Pancreas (tissue), 10 donors: ENCODE measurements at regions not wholly inside any gene's neighbourhood (a gene's known extent, or its start where the extent isn't known, plus 50 kb on each side); places are given as distances from the start of the nearest gene placed in this dataset.
A peak's percentile ranks its signal among the peaks of the same experiment; 100 is the strongest.

Source experiments
- ATAC-seq, 4 donors: fragments of 200-7000 bp; cut with Tn5 transposase; one replicate each; pipeline versions ENCODE4 v1.8.0 to v1.9.1; 2020; ENCODE audit warnings: mild to moderate bottlenecking in 4 of 4, moderate library complexity in 4 of 4
- DNase-seq, 6 donors: peaks; one replicate each; pipeline ENCODE4 v3.0.0-alpha.2; 2020
- FAIRE-seq: peaks from 2 replicates; lab custom pipeline; 2012; peaks lifted over from hg19 to GRCh38; lab: Jason Lieb, UNC
- H3K27ac ChIP-seq, 4 donors: fragments of 200-600 bp; sonication (generic); 1 replicate in 3 of 4; 2 replicates in 1 of 4; pipeline versions ENCODE4 v1.5.0 to v1.8.0; 2020
- H3K27me3 ChIP-seq, 4 donors: fragments of 200-600 bp; one replicate each; pipeline ENCODE4 v1.8.0; 2021
- H3K36me3 ChIP-seq, 3 donors: fragments of 200-600 bp; sonication (generic) in 1 of 3; one replicate each; pipeline versions ENCODE4 v1.5.0 to v1.8.0; 2020 to 2021
- H3K4me1 ChIP-seq, 3 donors: fragments of 200-600 bp; one replicate each; pipeline ENCODE4 v1.8.0; 2021
- H3K4me3 ChIP-seq, 4 donors: fragments of 200-600 bp; sonication (generic) in 2 of 4; one replicate each; pipeline versions ENCODE4 v1.5.0 to v1.8.0; 2020 to 2021
- H3K9me3 ChIP-seq, 4 donors: fragments of 200-600 bp; one replicate each; pipeline ENCODE4 v1.8.0; 2021
- CTCF ChIP-seq, 4 donors: fragments of 200-600 bp; sonication (generic) in 3 of 4; IDR thresholded peaks; one replicate each; pipeline versions ENCODE4 v1.5.0 to v1.8.0; 2021; ENCODE audit warnings: antibody characterized with exemption in 4 of 4
- WGBS, 2 donors: extraction: QIAGEN DNeasy Blood & Tissue Kit; methylation state at CpG; one replicate each; pipeline ENCODE4 v1.1.7; 2013; 5-methylcytosine and 5-hydroxymethylcytosine counted together
- intact Hi-C, 3 donors: fragments of 100-400 bp; cut with DNase I; formaldehyde crosslinking; loops; one replicate each; pipeline versions ENCODE4 v1.11.1 to v1.14.2; 2022
- donor health status: healthy with polysubstance abuse.
- donor health status: DM: no; HTN: no; CAD: no; lungs with moderate emphysema.
- donor health status: DM: no; HTN: no; CAD: no.
- donor health status: control.
- donor health status: control.
- donor health status: Bipolar disorder and iron deficiency.
- donor health status: DM: yes; HTN: yes; CAD: no.
- donor health status: DM: no; HTN: no; CAD: no.
- donor health status: DM: no; HTN: no; CAD: no.
- donor health status: DM: yes; HTN: yes; CAD: no.

GRCh38 chr3:64863226-64864212, 175.7 kb upstream of the ADAMTS9 start:
- intact Hi-C loops, result no loop called here

DNA sequence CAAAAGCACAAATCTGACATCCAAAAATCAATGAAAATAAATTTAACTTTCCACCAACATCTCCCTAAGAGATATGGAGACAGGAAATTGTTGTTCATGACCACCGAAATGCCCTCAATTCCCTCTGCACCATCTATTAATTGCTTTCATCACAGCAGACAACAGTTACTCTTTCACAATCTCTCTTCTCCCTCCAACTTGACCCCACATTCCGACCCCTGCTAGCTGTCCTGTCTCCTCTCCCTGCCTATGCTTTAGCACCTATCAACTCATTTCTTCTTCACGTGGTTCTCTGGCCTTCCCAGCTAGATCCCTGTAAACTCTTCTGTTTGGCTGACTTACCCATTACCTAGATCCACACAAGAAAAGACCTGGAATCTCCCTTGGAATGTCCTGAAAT, 173.9 kb upstream of the ADAMTS9 start:
- TF ChIP-seq CTCF (IDR thresholded peaks at IDR 0.05), result no peak
- Histone ChIP-seq H3K27me3 (no peaks in the 10 kb centered on the region), H3K4me3 (no peak overlapping the region), H3K4me1 (no peaks in the 10 kb centered on the region), H3K27ac (no peak overlapping the region), H3K9me3 (no peaks in the 10 kb centered on the region), H3K36me3 (no peaks in the 10 kb centered on the region)
- DNase-seq (no peak), ATAC-seq (no peak), FAIRE-seq (no peak)
- 63 to 77% methylated on average over 3 of the region's 3 CpGs for WGBS, 2 donors
- intact Hi-C loops, result no loop called here

More at GRCh38 chr3:64863226-64864212, 175.7 kb upstream of the ADAMTS9 start:
- FAIRE-seq (no peak), DNase-seq (no peak), ATAC-seq (peak in 1 of 4 donors; percentile 38)
- Histone ChIP-seq H3K9me3 (no peaks in the 10 kb centered on the region), H3K4me1 (no peaks in the 10 kb centered on the region), H3K27me3 (no peaks in the 10 kb centered on the region), H3K27ac (no peak overlapping the region), H3K36me3 (no peaks in the 10 kb centered on the region), H3K4me3 (no peak overlapping the region)
- TF ChIP-seq CTCF (IDR thresholded peaks at IDR 0.05), result no peak
- 78 to 80% methylated on average over 11 of the region's 11 CpGs for WGBS, 2 donors

DNA sequence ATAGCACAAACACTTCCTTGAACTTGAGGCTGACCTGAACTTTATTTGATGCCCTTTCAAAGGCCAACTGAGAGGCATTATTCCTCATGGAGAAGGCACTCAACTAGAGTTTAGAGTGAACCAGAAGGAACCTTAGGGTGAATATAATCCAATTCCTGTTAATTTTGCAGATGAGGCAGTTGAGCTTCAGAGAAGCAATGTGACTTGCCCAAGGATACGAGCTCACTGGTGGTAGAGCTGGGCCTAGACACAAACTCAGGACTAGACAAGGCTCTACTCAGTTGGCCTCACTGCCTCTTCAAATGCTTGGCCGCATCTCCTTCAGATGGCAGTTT, 172.7 kb upstream of the ADAMTS9 start:
- Histone ChIP-seq H3K4me3 (no peak overlapping the region), H3K9me3 (no peaks in the 10 kb centered on the region), H3K27me3 (no peaks in the 10 kb centered on the region), H3K36me3 (no peaks in the 10 kb centered on the region), H3K4me1 (no peaks in the 10 kb centered on the region), H3K27ac (no peak overlapping the region)
- DNase-seq (no peak), FAIRE-seq (no peak), ATAC-seq (no peak)
- no peak for TF ChIP-seq CTCF (IDR thresholded peaks at IDR 0.05)
- intact Hi-C loops, result no loop called here
- 88 to 89% methylated on average over 2 of the region's 2 CpGs for WGBS, 2 donors

- intact Hi-C loops, result no loop called here
- no peak for FAIRE-seq
- Histone ChIP-seq H3K9me3 (no peaks in the 10 kb centered on the region), H3K4me3 (no peak overlapping the region), H3K27ac (no peak overlapping the region), H3K36me3 (no peaks in the 10 kb centered on the region), H3K4me1 (no peaks in the 10 kb centered on the region), H3K27me3 (no peaks in the 10 kb centered on the region)
- no peak for ATAC-seq
- TF ChIP-seq CTCF (IDR thresholded peaks at IDR 0.05), result no peak
- no peak for DNase-seq
- 86 to 88% methylated on average over 6 of the region's 6 CpGs for WGBS, 2 donors
These were observed 172.1 kb upstream of the ADAMTS9 start for GRCh38 chr3:64859625-64860535.
